ENCODE measurements at regions not wholly inside any gene's neighbourhood (a gene's known extent, or its start where the extent isn't known, plus 50 kb on each side); places are given as distances from the start of the nearest gene placed in this dataset.

- intact Hi-C loops (cut with micrococcal nuclease; ENCODE audit: unreplicated experiment) = loop anchor here (5.0 kb wide), 1 partner anchor 35 kb away; no protein-coding TSS in a partner anchor
- Mint-ChIP-seq H3K9me3 (ENCODE audit: unreplicated experiment) (no peaks in the 10 kb centered on the region), H3K27me3 (ENCODE audit: insufficient read depth, unreplicated experiment) (no peaks in the 10 kb centered on the region), H3K4me1 (ENCODE audit: low read depth, unreplicated experiment) (peaks cover 23% of the 10 kb centered on the region), H3K27ac (ENCODE audit: unreplicated experiment) (no peak overlapping the region), H3K36me3 (ENCODE audit: insufficient read depth, unreplicated experiment) (no peaks in the 10 kb centered on the region), H3K4me3 (ENCODE audit: unreplicated experiment) (no peak overlapping the region)
- ChIA-PET POLR2A (interaction anchor here (0.6 kb wide), 1 partner anchor 1262 kb away, joined by 4 read pairs; no protein-coding TSS in a partner anchor), CTCF (no interaction called here)
- H3K36me3 ChIP-seq (ENCODE audit: control insufficient read depth, insufficient read depth, low read length) = no peaks in the 10 kb centered on the region
- no peak overlapping the region for H3K4me3 ChIP-seq (ENCODE audit: low read depth, low read length)
- DNase-seq = peak in 1 of 2 experiments; percentile 32
- H3K9me3 ChIP-seq = no peaks in the 10 kb centered on the region
- BruUV-seq (replicated peaks) = no TSS peak
- TF ChIP-seq CTCF (IDR thresholded peaks at IDR 0.05; ENCODE audit: insufficient read depth in 1 of 2, low read depth in 1 of 2, low read length in 1 of 2, severe bottlenecking in 1 of 2, unreplicated experiment in 1 of 2) = no peak
- no peaks in the 10 kb centered on the region for H3K27me3 ChIP-seq (replicated peaks; ENCODE audit: control insufficient read depth, insufficient read depth, low read length)
- H3K4me1 ChIP-seq = peaks cover 55% of the 10 kb centered on the region
Measured at GRCh38 chrX:20477219-20477618, 210.5 kb upstream of the RPS6KA3 start.

- no peaks in the 10 kb centered on the region for H3K36me3 Mint-ChIP-seq (ENCODE audit: insufficient read depth, unreplicated experiment)
- ChIA-PET CTCF (no interaction called here), POLR2A (no interaction called here)
- no peak for DNase-seq
- Histone ChIP-seq H3K9me3 (no peaks in the 10 kb centered on the region), H3K4me3 (ENCODE audit: low read depth, low read length) (no peak overlapping the region), H3K4me1 (peaks cover 19% of the 10 kb centered on the region), H3K36me3 (ENCODE audit: control insufficient read depth, insufficient read depth, low read length) (no peaks in the 10 kb centered on the region), H3K27me3 (replicated peaks; ENCODE audit: control insufficient read depth, insufficient read depth, low read length) (no peaks in the 10 kb centered on the region)
- intact Hi-C loops (cut with micrococcal nuclease; ENCODE audit: unreplicated experiment) = no loop called here
- H3K4me1 Mint-ChIP-seq (ENCODE audit: low read depth, unreplicated experiment) = peaks cover 5% of the 10 kb centered on the region
- no peaks in the 10 kb centered on the region for H3K9me3 Mint-ChIP-seq (ENCODE audit: unreplicated experiment)
- TF ChIP-seq CTCF (IDR thresholded peaks at IDR 0.05; ENCODE audit: insufficient read depth in 1 of 2, low read depth in 1 of 2, low read length in 1 of 2, severe bottlenecking in 1 of 2, unreplicated experiment in 1 of 2) = no peak
- H3K27me3 Mint-ChIP-seq (ENCODE audit: insufficient read depth, unreplicated experiment) = no peaks in the 10 kb centered on the region
- BruUV-seq (replicated peaks) = no TSS peak
- H3K4me3 Mint-ChIP-seq (ENCODE audit: unreplicated experiment) = no peak overlapping the region
- H3K27ac Mint-ChIP-seq (ENCODE audit: unreplicated experiment) = no peak overlapping the region
Measured at GRCh38 chrX:20472620-20473258, 206.0 kb upstream of the RPS6KA3 start.

GRCh38 chrX:20472148-20472547 is 205.4 kb upstream of the RPS6KA3 start:
- Mint-ChIP-seq H3K36me3 (ENCODE audit: insufficient read depth, unreplicated experiment) (no peaks in the 10 kb centered on the region), H3K9me3 (ENCODE audit: unreplicated experiment) (no peaks in the 10 kb centered on the region), H3K27me3 (ENCODE audit: insufficient read depth, unreplicated experiment) (no peaks in the 10 kb centered on the region), H3K4me3 (ENCODE audit: unreplicated experiment) (no peak overlapping the region), H3K27ac (ENCODE audit: unreplicated experiment) (no peak overlapping the region), H3K4me1 (ENCODE audit: low read depth, unreplicated experiment) (no peaks in the 10 kb centered on the region)
- ChIA-PET POLR2A (no interaction called here), CTCF (no interaction called here)
- intact Hi-C loops (cut with micrococcal nuclease; ENCODE audit: unreplicated experiment) = no loop called here
- Histone ChIP-seq H3K4me1 (peaks cover 13% of the 10 kb centered on the region), H3K4me3 (ENCODE audit: low read depth, low read length) (no peak overlapping the region), H3K36me3 (ENCODE audit: control insufficient read depth, insufficient read depth, low read length) (no peaks in the 10 kb centered on the region), H3K9me3 (no peaks in the 10 kb centered on the region), H3K27me3 (replicated peaks; ENCODE audit: control insufficient read depth, insufficient read depth, low read length) (no peaks in the 10 kb centered on the region)
- no peak for DNase-seq
- TF ChIP-seq CTCF (IDR thresholded peaks at IDR 0.05; ENCODE audit: insufficient read depth in 1 of 2, low read depth in 1 of 2, low read length in 1 of 2, severe bottlenecking in 1 of 2, unreplicated experiment in 1 of 2) = no peak
- no TSS peak for BruUV-seq (replicated peaks)
